PC-3 (cell line): ENCODE measurements at regions not wholly inside any gene's neighbourhood (a gene's known extent, or its start where the extent isn't known, plus 50 kb on each side); places are given as distances from the start of the nearest gene placed in this dataset.

Source experiments
- CTCF ChIP-seq: fragments of 300-600 bp; sonication (generic); conservative IDR thresholded peaks from 2 replicates; pipeline ENCODE4 v1.5.1; 2017; ENCODE audit warnings: antibody characterized with exemption, low read depth, mild to moderate bottlenecking, low read length
- EZH2 ChIP-seq: fragments of 300-600 bp; sonication (generic); IDR thresholded peaks from one replicate; pipeline ENCODE4 v1.6.1; 2017; ENCODE audit warnings: antibody characterized with exemption, mild to moderate bottlenecking, low read length; ENCODE audit not compliant: unreplicated experiment
- EZH2phosphoT487 ChIP-seq: fragments of 300-600 bp; sonication (generic); IDR thresholded peaks from 2 replicates; pipeline ENCODE4 v1.6.1; 2018; ENCODE audit warnings: mild to moderate bottlenecking, antibody characterized with exemption, low read length, borderline replicate concordance

DNA sequence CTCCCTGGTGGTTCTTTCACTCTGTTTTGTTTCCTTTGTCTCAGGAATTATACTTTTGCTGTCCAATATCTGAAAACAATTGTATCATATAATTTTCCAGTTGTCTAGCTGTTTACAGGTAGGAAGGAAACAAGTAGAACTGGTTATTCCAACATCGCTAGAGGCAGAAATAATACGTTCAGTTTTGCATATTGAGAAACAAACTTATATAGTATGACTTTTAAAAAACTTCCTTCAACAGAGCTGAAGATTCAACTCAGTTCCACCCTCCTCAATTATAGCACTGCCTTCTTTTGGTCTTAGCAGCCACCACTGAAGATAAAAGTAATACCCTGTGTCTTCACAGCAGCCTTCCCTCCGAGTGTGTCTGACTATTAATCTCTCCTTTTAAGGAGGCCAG is 214.3 kb downstream of the EFCAB11 start:
- TF ChIP-seq CTCF: no peak
- no peak for TF ChIP-seq EZH2phosphoT487
- no peak for TF ChIP-seq EZH2
